GM19438 (cell line): ENCODE measurements at regions not wholly inside any gene's neighbourhood (a gene's known extent, or its start where the extent isn't known, plus 50 kb on each side); places are given as distances from the start of the nearest gene placed in this dataset.

ENCODE experiments used
- ATAC-seq: cut with Tn5 transposase; IDR thresholded peaks from one replicate; pipeline ENCODE4 v1.9.1; 2021; ENCODE audit warnings: low read depth; ENCODE audit not compliant: unreplicated experiment

DNA sequence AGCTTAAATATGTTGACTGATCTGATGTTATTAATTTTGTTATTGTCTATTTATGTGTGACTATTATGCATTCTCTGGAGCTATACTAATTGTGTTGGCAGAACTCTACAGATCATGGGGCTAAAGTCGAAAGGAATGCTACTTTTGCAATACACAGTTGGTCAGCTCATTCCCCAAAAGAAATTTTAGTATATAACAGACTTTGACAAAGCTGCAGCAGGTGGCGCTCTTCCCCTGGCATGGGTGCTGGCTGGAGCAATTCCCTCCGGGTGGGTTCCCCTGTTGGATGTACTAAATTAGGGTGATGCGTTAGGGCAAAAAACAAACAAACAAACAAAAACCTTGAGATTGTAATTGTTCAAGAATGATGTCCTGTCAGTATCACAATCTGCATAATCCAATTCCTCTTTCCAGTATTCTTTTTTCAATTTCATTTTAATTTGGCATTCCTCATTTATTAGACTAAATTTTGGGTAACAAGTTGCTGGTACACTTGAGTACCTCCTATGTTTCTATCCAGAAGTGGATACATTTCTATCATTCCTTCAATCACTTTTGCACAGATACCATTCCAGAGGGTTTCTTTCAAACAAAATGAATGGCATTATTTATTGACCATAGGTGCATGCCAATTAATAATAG lies 322.8 kb upstream of the EDNRB start:
- ATAC-seq: no peak

DNA sequence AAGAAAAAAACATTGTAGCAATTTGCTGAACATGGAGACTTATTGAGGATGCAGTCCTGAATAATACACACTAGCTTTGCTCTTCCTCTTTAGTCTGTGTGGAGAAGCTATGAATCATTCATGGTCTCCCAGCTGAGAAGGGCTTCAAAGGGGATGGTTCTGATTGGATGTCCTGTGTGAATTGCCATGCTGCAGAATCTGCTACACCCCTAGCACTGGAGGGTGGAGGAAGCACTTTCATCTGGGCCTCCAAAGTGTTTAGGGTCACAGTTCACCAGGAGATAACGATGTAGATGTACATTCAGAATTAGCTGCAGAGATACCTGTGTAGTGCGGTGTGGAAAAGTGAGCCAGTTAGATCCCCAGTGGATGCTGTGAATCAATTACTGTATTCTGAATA lies 321.1 kb upstream of the EDNRB start:
- no peak for ATAC-seq

DNA sequence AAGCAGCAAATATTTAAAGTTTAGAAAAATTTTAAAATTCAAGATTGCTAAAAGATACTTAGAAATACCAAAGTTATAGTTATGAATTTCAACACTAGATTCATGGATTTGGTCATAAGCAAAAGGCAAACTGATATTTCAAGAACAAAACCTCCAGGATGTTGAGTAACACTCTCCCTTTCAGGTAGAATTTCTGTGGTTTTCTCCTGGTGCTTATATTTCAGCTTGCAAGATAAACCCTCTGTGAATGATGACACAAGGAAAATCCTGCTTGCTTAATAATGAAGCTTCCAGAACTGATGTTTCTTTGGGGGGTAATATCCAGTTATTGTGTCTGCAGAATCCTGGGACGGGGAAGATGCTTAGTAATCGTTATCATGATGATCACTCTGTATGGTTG lies 320.3 kb upstream of the EDNRB start:
- no peak for ATAC-seq

DNA sequence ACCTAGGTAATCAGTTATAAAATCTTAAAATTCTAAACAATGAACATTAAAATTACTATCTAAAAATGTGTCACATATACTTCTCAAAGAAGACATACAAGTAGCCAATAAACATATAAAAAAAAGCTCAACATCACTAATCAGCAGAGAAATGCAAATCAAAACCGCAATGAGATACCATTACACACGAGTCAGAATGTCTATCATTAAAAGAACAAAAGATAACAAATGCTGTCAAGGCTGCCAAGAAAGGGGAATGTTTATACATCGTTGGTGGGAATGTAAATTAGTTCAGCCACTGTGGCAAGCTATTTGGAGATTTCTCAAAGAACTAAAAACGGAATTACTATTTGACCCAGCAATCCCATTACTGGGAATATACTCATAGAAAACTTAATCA lies 310.3 kb upstream of the EDNRB start:
- ATAC-seq: no peak

DNA sequence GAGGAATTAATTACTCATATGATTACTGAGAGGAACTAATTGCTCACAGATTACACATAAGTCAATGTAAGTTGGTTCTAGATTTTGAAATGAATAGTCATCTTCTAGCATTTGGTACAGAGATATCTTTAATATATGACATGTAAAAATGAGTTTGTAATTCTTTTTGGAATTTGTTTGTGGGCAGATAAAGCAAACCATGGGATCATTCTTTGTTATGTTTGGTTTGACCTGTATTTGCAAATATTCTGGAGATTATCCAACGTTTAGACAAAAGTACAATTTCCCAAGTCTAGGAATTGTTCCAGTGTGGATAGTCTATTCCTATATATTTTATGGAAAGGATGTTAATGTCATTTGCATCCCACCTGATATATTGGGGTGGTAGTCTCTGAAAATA lies 309.6 kb upstream of the EDNRB start:
- no peak for ATAC-seq

DNA sequence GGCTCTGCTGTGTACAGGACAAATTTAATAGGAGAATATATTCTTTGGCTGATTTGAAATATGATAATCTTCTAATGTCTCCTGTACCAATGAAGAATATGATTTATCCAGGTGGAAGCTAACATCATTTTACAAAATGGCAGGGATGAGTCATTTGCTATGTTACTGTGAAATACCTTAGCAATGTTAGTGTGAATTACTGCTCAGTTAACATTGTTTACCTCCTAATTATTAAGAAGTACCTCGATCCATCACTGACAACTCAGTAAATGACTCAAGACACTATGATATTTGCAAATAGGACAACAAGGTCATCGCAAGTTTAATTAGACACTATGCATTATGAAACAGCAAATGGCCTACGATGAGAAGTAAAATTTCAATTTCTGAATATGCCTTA lies 309.1 kb upstream of the EDNRB start:
- ATAC-seq: no peak

GRCh38 chr13:78215458-78216108 lies 297.0 kb upstream of the EDNRB start:
- no peak for ATAC-seq

- no peak for ATAC-seq
These were observed 282.8 kb upstream of the EDNRB start for GRCh38 chr13:78201411-78201810.

DNA sequence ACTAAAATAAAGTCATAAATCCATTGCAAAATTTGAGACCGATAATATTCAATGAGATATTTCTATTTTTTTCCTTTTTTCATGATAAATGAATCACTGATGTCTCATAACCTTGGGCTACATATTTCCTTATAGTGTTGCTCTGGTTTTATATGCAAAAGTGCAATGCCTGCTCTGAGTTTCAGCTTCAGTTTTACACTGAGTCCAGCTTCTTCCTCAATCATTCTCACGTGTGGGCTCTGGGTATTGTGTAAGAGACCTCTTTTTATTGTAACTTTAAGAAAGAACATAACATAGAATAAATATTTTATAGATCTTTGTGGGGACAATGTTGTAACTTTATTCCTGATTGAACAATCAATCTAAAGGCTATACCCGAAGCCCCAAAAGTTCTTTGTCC lies 280.2 kb upstream of the EDNRB start:
- no peak for ATAC-seq

- no peak for ATAC-seq
These were observed 279.8 kb upstream of the EDNRB start for GRCh38 chr13:78198419-78198818.

DNA sequence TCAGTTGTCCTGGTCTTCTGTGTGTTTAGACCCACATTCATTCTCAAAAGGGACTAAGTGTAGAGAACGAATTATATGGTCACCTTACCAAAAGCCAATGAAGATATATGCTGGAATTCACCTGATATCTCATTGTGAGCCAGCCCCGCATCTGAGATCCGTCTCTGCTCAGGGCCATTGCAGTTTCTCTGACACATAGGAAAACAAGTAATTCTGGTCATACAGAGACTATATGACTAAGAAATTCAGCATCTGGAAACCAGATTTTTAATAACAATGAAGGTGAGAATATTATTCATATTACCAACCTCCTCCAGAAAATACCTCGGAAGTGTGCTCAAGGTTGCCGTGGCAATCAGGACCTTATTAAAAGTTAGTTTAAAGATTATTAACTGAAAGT lies 278.6 kb upstream of the EDNRB start:
- ATAC-seq: no peak

DNA sequence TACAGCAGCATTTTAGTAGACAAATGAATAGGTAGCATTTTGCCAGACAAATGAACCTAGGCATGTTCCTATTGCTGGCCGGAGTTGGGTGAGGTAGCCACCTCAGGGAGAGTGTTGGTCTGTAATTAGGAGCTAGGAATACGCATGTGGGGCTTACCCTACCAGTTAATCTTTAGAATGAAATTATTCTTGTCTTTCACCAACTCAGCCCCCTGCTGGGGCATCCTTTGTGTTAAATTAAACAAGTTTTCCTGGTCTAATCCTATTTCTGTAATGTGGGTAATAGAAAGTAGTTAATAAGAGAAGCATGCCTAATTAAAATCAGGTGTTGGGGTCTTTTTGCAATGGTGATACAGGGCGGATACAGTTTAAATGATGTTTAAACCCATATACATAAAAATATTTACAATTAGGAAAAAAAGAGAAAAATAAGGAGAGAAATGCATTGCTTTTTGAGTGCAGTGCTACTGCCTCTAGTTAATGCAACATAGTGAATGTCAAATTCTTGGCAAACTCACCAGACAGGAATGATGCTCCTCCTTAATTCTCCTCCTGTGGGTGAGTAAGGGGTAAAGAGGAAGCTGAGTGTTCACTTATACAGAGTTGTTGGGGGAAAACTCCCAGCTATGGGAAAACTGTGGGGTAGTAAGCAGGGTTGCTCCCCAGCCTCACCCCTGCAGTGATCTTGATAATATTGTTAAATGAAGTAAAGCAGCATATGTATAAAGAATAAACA lies 276.4 kb upstream of the EDNRB start:
- no peak for ATAC-seq

- no peak for ATAC-seq
These were observed 275.2 kb upstream of the EDNRB start for GRCh38 chr13:78193846-78194245.

DNA sequence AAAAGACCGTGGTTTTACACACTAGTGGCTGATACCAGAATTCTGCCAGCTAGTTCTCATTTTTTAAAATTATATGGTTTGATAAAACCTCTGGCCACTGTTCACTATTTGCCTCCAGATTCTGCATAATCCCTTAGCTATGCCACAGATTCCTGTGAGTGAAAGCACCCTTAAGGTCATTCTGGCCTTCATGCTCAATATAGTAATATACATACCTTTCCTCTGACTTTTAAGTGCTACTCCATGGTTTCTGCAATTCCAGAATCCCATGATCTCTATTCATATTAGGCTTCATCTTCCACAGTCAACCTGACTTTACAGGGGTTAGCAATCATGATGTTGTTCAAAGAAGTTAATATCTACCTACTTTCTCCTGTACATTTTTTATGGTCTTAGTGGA lies 274.1 kb upstream of the EDNRB start:
- ATAC-seq: no peak

DNA sequence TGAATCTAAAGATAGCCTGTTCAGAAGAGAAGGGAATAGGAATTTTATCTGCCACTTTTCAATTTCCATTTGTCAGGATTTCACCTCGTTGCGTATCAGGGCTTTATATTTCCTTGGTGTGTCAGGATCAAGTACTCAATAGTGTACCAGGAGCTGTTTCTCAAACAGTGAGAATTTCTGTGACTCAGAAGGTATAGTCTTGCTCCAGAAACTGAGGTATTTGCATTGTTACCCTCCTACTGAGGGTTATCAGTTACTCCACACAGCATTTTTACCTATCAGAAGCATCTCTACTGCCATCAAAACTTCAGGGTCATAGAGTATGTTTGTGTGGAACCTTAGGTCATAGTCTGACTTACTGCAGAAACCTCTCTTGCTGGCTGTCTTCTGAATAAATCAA lies 271.7 kb upstream of the EDNRB start:
- no peak for ATAC-seq

DNA sequence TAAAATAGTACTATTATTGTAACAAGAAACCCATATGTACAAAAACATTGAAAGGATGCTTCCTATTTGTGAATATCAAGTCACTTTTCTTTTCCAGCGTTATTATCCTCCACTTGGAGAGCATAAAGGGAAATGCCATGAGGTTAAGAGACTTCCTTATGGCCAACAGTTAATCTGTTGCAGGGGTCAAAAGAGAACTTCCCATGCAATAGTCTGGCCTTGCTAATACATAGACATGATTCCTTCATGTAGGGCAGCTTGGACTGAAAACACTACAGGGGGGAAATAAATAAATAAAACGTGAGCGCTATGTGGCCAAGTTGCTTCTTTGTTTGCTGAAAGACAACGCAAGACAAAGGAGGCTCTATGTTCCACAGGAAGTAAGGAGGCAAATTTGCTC lies 269.1 kb upstream of the EDNRB start:
- no peak for ATAC-seq

DNA sequence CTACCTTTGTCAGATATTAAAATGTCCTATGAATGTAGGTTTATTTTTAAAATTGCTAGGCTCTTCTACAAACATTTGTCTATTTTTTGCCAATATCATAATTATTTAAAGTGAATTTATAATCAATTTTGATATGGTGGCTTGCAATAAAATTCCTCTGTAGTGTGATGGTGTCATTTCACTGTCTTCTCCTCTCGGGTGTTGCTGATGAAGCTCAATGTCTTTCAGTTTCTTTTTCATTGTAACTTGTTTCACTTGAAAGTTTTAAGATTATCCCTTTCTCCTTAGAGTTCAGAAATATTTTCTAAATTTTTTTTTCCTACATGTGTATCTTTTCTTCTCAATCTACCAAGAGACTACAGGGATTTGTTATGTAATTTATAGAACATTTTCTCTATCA lies 267.1 kb upstream of the EDNRB start:
- no peak for ATAC-seq

DNA sequence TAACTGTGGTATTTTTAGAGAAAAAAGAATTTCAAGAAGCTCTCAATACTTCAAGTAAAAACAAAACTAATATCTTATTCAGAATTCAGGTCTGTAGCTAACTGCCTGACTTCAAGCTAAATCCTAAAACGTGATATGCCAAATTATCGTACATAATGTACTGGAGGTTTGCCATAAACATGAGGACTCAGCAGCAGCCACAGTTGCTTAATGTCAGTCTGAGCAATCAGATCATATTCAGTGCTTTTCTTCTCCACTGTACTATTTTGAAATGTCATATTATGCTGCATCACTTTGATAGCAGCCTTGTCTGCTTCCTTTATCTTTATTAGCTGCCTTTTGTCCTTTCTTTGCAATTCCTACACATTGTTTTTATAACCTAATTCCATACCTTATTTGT lies 265.1 kb upstream of the EDNRB start:
- ATAC-seq: no peak

DNA sequence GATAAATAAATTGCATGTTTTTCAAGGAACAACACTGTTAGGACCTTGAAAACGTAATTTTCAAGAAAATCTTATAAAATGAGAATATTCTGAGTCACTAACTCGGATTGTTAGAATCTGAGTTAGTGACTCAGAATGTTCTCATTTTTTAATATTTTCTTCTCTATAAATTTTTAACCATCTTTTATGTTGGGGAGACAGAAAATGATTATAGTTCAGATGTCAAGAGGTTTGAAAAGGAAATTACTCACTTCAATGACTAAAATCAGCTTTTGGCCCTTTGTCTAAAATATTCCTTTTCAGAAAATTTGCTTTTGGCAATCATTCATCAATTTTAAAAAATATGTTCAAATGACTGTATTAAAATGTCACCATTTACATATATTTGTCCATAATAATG lies 264.2 kb upstream of the EDNRB start:
- ATAC-seq: no peak

GRCh38 chr13:78177306-78177705 lies 258.7 kb upstream of the EDNRB start:
- ATAC-seq: no peak

GRCh38 chr13:78176880-78177279 lies 258.2 kb upstream of the EDNRB start:
- ATAC-seq: no peak

DNA sequence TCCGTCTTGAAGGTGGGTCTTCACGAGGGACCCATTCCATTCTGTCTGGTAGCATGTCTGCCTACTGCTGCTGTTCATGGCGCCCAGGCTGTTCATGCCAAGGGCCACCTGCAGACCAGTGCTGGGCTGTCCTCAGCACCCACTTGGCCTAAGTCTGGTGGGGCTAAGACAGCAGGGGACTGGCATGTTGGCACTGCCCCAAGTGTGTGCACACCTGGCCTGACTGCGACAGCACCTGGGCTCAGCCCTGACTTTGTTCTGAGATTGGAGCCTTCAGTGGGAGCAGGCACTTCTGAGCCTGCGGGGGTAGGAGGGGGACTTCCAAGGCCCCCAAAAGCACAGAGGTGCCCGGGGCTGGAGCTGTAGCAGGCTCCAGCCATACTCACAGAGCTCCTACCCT lies 250.8 kb upstream of the EDNRB start:
- ATAC-seq: no peak
